Hematopoietic multipotent progenitor cell (in vitro differentiated cells): ENCODE measurements at regions not wholly inside any gene's neighbourhood (a gene's known extent, or its start where the extent isn't known, plus 50 kb on each side); places are given as distances from the start of the nearest gene placed in this dataset.
"Not testable (repeated sequence)": the region's sequence is repeated elsewhere in the genome, so short reads cannot be mapped to it uniquely, and the experiment has no call there.

Source experiments
- DNase-seq, 3 donors: peaks; one replicate each; pipeline ENCODE4 v3.0.0-alpha.2; 2011 to 2015; ENCODE audit warnings: low read depth in 2 of 3, low spot score in 2 of 3

GRCh38 chr6:121853686-121854085 is 418.2 kb downstream of the GJA1 start:
- no peak for DNase-seq

- no peak for DNase-seq
Measured at GRCh38 chr6:121855521-121855920, 420.1 kb downstream of the GJA1 start.

GRCh38 chr6:121856296-121856695 is 420.9 kb downstream of the GJA1 start:
- DNase-seq, result no peak

- DNase-seq, result no peak
Measured at GRCh38 chr6:121857551-121857950, 422.1 kb downstream of the GJA1 start.

DNA sequence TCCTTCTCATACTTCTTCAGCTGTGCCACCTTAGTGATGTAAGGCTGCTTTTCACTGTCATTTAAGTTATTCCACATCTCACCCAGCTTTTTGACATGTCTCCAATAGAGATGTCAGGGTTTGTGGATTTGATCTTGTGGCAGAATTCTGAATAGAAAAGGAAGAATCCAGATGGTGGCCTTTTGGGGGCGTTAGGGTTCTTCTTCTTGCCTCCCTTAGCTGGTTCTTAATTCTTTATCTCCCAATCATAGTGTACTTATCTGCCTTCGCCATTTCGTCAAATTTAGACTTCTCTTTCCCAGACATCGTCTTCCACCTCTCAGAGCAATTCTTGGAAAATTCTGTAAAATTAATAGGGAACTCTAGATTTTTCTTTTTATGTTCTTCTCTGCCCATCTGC is 422.9 kb downstream of the GJA1 start:
- no peak for DNase-seq

DNA sequence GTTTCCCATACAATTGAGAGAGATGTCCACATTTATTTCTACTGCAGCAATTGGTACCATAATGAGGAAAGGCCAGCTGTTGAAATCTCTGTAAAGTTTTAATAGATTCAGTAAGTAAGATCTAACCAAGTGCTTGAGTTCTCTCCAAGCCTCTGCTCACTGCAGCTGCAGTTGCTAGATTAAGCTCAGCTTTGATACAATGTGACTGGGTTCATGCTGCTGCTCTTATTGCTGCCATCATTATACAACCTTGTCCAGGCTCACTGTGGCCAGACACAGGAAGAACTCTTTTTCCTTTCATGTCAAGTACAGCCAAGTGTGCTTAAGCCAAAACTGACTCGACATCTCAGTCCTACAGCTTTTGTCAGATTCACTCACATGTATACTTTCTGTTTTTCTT is 423.5 kb downstream of the GJA1 start:
- no peak for DNase-seq

DNA sequence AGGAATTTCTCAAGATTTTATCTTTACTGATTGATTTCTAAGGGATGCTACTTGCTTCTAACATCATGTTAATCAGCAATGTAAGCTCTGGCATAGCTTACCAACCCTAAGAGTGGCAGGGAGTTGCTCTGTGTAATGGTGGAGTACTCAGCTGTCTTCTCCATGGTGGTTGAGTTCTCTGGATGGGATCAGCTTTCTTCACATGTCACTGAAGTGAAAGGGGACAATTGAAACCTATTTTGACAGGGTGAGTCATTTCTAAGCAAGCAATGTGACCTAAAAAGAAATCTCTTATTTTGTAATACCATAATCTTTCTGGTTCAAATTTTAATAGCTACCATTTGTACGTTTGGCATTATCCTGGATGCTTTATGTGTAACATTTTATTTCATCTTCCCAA is 430.4 kb downstream of the GJA1 start:
- no peak for DNase-seq

- DNase-seq, result no peak
Measured at GRCh38 chr6:121867095-121867494, 431.6 kb downstream of the GJA1 start.

DNA sequence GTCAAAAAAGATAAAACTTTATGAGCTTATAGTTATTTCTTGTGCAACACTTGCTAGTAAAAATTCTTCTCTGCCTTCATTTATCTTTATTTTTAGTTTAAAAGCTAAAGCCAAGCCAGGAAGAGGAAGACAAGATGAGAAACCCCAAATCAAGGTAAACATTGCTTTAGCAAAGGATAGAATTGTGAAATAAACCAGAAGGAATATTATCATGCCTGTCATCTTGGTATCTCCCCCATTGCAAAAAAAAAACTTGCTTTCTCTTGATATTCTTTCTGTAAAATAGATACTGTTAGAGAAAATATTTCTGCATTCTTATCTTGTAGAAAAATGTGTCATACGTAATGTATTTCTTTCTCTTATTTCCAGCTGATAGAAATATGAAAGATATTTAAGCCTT is 432.8 kb downstream of the GJA1 start:
- DNase-seq, result no peak

GRCh38 chr6:121873595-121873994 is 438.1 kb downstream of the GJA1 start:
- DNase-seq, result no peak

- no peak for DNase-seq
Measured at GRCh38 chr6:121876721-121877120, 441.3 kb downstream of the GJA1 start.

- DNase-seq, result no peak
Measured at GRCh38 chr6:121879149-121879548, 443.7 kb downstream of the GJA1 start.

- no peak for DNase-seq
Measured at GRCh38 chr6:121880831-121881230, 445.4 kb downstream of the GJA1 start.

DNA sequence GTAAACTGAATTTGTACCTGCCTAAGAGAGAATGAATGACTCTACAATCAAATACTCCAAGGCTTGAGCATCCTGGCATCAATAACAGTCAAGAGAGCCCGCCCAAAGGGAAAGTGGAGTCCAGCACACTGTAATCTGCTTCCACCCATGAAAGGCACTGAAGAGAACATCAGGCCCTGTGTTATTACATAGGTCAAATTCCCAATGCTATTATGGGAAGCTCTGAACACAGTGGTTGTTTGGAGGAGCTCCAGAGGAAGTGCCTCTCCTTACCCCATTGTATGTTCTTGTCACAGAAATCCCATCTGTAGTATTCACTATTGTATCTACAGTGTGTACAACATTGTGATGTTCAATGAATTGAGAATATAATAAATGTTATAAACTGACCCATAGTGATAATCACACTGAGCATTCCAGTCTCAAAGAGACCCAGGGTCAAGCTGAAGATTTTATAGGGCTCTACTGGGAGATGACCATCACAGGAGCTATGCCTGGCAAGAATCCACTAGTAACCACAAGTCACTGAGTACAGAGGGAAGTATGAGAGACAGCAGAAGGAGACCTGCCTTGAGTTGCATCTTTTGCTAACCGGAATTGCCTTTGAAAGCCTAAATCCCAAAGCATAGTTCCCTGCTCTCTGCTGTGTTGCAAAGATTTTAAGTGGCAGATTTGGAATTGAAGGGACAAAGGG is 446.7 kb downstream of the GJA1 start:
- no peak for DNase-seq

DNA sequence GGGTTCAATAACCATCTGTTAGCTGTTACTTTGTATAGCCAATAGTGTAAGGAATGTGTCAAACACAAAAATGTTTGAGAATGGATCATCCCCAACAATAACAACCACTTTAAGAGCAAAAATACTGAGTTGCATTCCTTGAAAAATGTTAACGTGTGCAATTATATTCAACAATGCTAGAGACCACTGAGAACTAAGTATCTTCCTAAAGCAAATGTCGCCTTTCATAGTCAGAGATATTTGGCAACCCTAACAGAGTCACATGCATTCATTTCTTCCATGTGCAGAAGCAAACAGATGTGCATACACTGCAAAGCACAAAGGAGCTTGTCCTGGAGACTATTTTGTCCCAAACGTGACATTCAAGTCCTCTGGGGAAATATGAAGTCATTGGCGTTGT is 448.6 kb downstream of the GJA1 start:
- no peak for DNase-seq

- no peak for DNase-seq
Measured at GRCh38 chr6:121884620-121885019, 449.2 kb downstream of the GJA1 start.

- DNase-seq, result no peak
Measured at GRCh38 chr6:121885399-121886152, 450.1 kb downstream of the GJA1 start.

DNA sequence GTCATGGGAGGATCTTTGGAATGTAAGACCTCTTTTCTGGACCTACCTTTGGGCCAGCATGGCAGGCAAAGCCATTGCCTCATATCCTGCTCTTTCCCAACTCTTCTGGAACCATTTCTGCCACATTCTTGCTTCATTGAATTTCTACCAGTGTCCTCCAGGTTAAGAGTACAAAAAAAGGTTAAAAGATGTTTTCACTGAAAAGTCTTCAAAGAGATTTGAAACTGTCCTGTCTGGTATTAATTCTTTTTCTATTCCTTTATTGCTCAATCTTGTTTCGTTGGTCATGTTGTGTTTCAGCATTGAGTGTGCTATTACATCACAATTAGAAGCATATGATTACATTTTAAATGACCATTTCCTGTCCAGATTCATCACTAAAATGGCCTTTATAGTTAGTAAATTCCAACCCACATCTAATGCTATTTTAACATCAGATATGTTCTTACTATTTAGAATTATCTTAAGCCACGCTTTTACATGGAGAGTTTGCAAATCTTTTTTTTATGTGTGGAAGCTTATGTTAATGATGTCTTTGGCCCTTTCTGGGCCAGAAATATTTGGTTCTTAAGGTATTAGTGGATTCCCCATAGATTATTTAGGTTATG is 450.9 kb downstream of the GJA1 start:
- no peak for DNase-seq

DNA sequence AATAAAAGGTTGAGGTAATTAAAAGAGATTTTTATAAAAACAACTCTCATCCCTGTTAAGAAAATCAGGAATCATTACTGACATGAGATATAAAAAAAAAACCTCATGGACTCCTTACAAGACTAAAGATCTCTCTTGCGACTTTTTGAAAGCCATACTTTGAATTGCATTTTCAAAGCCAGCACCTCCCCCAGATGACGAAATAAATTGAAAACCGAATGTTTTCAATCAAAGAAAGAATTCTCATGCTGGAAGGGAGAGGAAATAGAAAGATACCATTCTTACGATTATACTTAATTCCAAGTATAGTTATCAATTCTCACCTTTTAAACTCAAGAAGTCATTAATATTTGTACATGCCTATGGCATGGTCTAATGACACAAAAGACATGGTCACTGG is 452.3 kb downstream of the GJA1 start:
- DNase-seq, result no peak

GRCh38 chr6:121890307-121890910 is 455.0 kb downstream of the GJA1 start:
- DNase-seq, result peak in 1 of 3 donors; percentile 10

DNA sequence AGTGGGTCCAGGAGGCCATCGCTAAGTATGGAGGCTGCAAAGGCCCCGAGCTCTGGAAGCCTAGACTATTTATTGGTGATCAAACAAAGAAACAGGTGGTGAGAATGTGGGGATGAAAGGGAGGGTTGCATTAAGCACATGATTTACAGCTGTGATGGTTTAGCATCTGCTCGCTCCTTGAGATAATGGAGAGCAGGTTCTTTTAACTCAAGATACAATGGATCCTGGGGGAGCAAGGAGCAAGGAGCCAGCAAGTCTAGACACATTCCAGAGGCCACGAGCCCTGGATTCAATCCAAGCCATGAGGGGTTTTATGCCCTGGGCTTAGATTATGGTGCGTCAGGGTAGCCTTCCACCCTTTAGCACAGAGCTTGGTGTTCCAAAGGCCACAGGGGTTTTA is 460.3 kb downstream of the GJA1 start:
- not testable (repeated sequence) for DNase-seq

GRCh38 chr6:121896363-121896762 is 460.9 kb downstream of the GJA1 start:
- no peak for DNase-seq
